Body of pancreas (tissue), 4 donors: ENCODE measurements at regions not wholly inside any gene's neighbourhood (a gene's known extent, or its start where the extent isn't known, plus 50 kb on each side); places are given as distances from the start of the nearest gene placed in this dataset.

ENCODE experiments used
- ATAC-seq: fragments of 150-250 bp; one replicate; pipeline ENCODE4 v1.9.1; 2016
- DNase-seq, 4 donors: peaks; one replicate each; pipeline ENCODE4 v3.0.0-alpha.2; 2019
- H3K27ac ChIP-seq, 4 donors: fragments of 200-600 bp; sonication (generic); 1 replicate in 3 of 4; 2 replicates in 1 of 4; pipeline versions ENCODE4 v1.5.1 to v1.6.1; 2016 to 2019; ENCODE audit warnings: mild to moderate bottlenecking in 1 of 4, mixed read lengths in 1 of 4, moderate library complexity in 1 of 4
- H3K27me3 ChIP-seq, 2 donors: fragments of 200-600 bp; sonication (generic); one replicate each; pipeline ENCODE4 v1.6.0; 2016; ENCODE audit warnings: mild to moderate bottlenecking in 1 of 2
- H3K36me3 ChIP-seq, 2 donors: fragments of 200-600 bp; sonication (generic); replicated peaks in 1 of 2; 2 replicates each; pipeline ENCODE4 v1.5.1; 2016; ENCODE audit warnings: low read depth in 2 of 2; ENCODE audit not compliant: insufficient read depth in 1 of 2
- H3K4me1 ChIP-seq: fragments of 200-600 bp; sonication (generic); one replicate; pipeline ENCODE4 v1.6.0; 2016
- H3K4me3 ChIP-seq, 2 donors: fragments of 200-600 bp; sonication (generic); 1 replicate in 1 of 2; 2 replicates in 1 of 2; pipeline ENCODE4 v1.5.1; 2016 to 2019
- H3K9me3 ChIP-seq, 3 donors: fragments of 200-600 bp; sonication (generic); 1 replicate in 2 of 3; 2 replicates in 1 of 3; pipeline ENCODE4 v1.5.1; 2016
- POLR2A ChIP-seq, 3 donors: fragments of 450-650 bp; IDR thresholded peaks; one replicate each; pipeline ENCODE4 v1.6.1; 2016; ENCODE audit warnings: antibody characterized with exemption in 3 of 3, mild to moderate bottlenecking in 2 of 3
- WGBS, 2 donors: methylation state at CpG; one replicate each; pipeline ENCODE4 v1.1.5; 2017; 5-methylcytosine and 5-hydroxymethylcytosine counted together
- intact Hi-C: fragments of 100-400 bp; cut with DNase I; formaldehyde crosslinking; loops from one replicate; pipeline ENCODE4 v1.15.1; 2023
- TF ChIP-seq, protein P1 (sequence below), 7 experiments: fragments of 450-650 bp in 4 of 7; fragments of 200-600 bp in 3 of 7; sonication (generic) in 3 of 7; IDR thresholded peaks; one replicate each; pipeline ENCODE4 v1.5.1; 2016 to 2019; ENCODE audit warnings: antibody characterized with exemption in 7 of 7

DNA sequence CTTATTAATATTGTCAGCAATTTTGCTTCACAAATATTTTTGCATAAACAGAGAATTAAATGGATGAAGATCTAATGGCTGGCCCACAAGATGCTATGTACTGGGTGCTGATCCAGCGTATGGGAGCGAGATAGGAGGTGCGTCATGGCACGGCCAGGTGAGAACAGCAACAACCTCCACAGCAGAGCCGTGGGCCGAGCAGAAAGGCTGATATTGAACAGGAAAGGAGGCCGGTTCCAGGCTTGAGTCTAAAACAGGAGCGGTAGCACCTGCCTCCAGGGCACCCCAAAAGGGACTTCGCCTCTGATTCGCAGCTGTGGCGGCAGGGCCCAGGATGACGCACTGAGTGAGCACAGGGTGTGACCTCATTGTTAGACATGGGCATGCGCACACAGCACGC lies 1502.1 kb downstream of the TBC1D22A start:
- intact Hi-C loops = no loop called here
- 70 to 73% methylated on average over 14 of the region's 14 CpGs for WGBS, 2 donors
- no peaks in the 10 kb centered on the region for H3K27me3 ChIP-seq
- DNase-seq (no peak), ATAC-seq (no peak)
- H3K27ac ChIP-seq = no peak overlapping the region
- H3K4me1 ChIP-seq = no peaks in the 10 kb centered on the region
- TF ChIP-seq, protein P1, sequence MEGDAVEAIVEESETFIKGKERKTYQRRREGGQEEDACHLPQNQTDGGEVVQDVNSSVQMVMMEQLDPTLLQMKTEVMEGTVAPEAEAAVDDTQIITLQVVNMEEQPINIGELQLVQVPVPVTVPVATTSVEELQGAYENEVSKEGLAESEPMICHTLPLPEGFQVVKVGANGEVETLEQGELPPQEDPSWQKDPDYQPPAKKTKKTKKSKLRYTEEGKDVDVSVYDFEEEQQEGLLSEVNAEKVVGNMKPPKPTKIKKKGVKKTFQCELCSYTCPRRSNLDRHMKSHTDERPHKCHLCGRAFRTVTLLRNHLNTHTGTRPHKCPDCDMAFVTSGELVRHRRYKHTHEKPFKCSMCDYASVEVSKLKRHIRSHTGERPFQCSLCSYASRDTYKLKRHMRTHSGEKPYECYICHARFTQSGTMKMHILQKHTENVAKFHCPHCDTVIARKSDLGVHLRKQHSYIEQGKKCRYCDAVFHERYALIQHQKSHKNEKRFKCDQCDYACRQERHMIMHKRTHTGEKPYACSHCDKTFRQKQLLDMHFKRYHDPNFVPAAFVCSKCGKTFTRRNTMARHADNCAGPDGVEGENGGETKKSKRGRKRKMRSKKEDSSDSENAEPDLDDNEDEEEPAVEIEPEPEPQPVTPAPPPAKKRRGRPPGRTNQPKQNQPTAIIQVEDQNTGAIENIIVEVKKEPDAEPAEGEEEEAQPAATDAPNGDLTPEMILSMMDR (IDR thresholded peaks at IDR 0.05) = no peak
- no peak for TF ChIP-seq POLR2A (IDR thresholded peaks at IDR 0.05)
- no peaks in the 10 kb centered on the region for H3K9me3 ChIP-seq
- no peak overlapping the region for H3K4me3 ChIP-seq
- no peaks in the 10 kb centered on the region for H3K36me3 ChIP-seq

- H3K4me3 ChIP-seq = no peak overlapping the region
- no peaks in the 10 kb centered on the region for H3K36me3 ChIP-seq
- DNase-seq = no peak
- H3K9me3 ChIP-seq = no peaks in the 10 kb centered on the region
- intact Hi-C loops = no loop called here
- TF ChIP-seq, protein P1 (IDR thresholded peaks at IDR 0.05) = no peak
- TF ChIP-seq POLR2A (IDR thresholded peaks at IDR 0.05) = no peak
- WGBS, 2 donors = 41 to 47% methylated on average over 11 of the region's 11 CpGs
- no peak overlapping the region for H3K27ac ChIP-seq
- no peaks in the 10 kb centered on the region for H3K27me3 ChIP-seq
- ATAC-seq = no peak
- no peaks in the 10 kb centered on the region for H3K4me1 ChIP-seq
Measured at GRCh38 chr22:48263791-48264351, 1501.4 kb downstream of the TBC1D22A start.

GRCh38 chr22:48263431-48263765 lies 1500.9 kb downstream of the TBC1D22A start:
- no peak for ATAC-seq
- H3K36me3 ChIP-seq = no peaks in the 10 kb centered on the region
- DNase-seq = no peak
- no peaks in the 10 kb centered on the region for H3K9me3 ChIP-seq
- H3K27ac ChIP-seq = no peak overlapping the region
- WGBS, 2 donors = 48 to 49% methylated on average over 4 to 7 of the region's 7 CpGs
- no peak for TF ChIP-seq POLR2A (IDR thresholded peaks at IDR 0.05)
- TF ChIP-seq, protein P1 (IDR thresholded peaks at IDR 0.05) = no peak
- H3K4me1 ChIP-seq = no peaks in the 10 kb centered on the region
- intact Hi-C loops = no loop called here
- H3K27me3 ChIP-seq = no peaks in the 10 kb centered on the region
- no peak overlapping the region for H3K4me3 ChIP-seq

GRCh38 chr22:48262596-48263430 lies 1500.4 kb downstream of the TBC1D22A start:
- no peak for ATAC-seq
- 25 to 66% methylated on average over 2 to 10 of the region's 10 CpGs for WGBS, 2 donors
- no peak for DNase-seq
- Histone ChIP-seq H3K4me1 (no peaks in the 10 kb centered on the region), H3K9me3 (no peaks in the 10 kb centered on the region), H3K36me3 (no peaks in the 10 kb centered on the region), H3K27ac (no peak overlapping the region), H3K4me3 (no peak overlapping the region), H3K27me3 (no peaks in the 10 kb centered on the region)
- intact Hi-C loops = no loop called here
- no peak for TF ChIP-seq POLR2A (IDR thresholded peaks at IDR 0.05)
- TF ChIP-seq, protein P1 (IDR thresholded peaks at IDR 0.05) = no peak

DNA sequence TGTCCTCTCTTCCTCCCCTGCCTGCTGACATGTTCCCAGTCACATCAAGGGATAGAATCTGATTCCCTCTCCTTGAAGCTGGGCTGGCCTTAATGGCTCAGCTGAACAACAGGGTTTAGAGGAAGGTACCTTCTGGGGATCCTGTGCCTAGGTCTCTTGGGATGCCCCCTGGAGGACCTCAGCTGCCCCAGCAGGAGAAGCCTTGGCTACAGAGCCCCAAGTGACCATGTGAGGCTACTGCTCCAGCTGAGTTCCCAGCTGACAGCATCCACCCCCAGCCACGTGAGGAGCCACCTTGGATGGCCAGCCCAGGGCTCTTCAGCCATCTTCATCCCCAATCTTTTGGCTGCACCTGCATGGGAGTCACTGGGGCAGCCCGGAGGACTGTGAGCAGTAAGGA lies 1499.3 kb downstream of the TBC1D22A start:
- ATAC-seq (no peak), DNase-seq (no peak)
- Histone ChIP-seq H3K36me3 (no peaks in the 10 kb centered on the region), H3K27me3 (no peaks in the 10 kb centered on the region), H3K27ac (no peak overlapping the region), H3K4me3 (no peak overlapping the region), H3K4me1 (no peaks in the 10 kb centered on the region), H3K9me3 (no peaks in the 10 kb centered on the region)
- intact Hi-C loops = no loop called here
- WGBS, 2 donors = 69% methylated on average over 2 of the region's 2 CpGs; no CpG with 5 or more reads in 1 of the 2 donors
- TF ChIP-seq POLR2A (IDR thresholded peaks at IDR 0.05) = no peak
- TF ChIP-seq, protein P1 (IDR thresholded peaks at IDR 0.05) = no peak
